ENCODE measurements at regions not wholly inside any gene's neighbourhood (a gene's known extent, or its start where the extent isn't known, plus 50 kb on each side); places are given as distances from the start of the nearest gene placed in this dataset.

DNA sequence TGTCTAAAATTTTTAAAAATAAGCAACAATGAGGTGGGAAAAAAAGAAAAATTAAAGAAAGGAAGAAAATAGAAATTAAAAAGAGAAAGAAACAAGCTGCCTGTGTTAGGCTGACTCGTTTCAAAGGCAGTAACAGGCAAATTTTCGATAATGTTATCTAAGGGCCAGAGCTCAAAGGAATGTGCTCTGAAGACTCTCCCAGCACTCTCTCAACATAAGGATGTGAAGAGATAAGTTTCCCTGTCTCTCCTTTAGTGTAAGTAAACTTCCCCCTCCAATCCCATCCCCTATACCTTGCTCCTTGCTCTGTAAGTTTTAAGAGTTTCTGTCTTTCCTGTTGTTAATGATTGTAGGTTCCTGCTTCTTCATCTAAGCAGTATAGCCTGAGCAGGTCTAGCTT lies 172.8 kb downstream of the TEX13C start:
- TF ChIP-seq, protein P1, sequence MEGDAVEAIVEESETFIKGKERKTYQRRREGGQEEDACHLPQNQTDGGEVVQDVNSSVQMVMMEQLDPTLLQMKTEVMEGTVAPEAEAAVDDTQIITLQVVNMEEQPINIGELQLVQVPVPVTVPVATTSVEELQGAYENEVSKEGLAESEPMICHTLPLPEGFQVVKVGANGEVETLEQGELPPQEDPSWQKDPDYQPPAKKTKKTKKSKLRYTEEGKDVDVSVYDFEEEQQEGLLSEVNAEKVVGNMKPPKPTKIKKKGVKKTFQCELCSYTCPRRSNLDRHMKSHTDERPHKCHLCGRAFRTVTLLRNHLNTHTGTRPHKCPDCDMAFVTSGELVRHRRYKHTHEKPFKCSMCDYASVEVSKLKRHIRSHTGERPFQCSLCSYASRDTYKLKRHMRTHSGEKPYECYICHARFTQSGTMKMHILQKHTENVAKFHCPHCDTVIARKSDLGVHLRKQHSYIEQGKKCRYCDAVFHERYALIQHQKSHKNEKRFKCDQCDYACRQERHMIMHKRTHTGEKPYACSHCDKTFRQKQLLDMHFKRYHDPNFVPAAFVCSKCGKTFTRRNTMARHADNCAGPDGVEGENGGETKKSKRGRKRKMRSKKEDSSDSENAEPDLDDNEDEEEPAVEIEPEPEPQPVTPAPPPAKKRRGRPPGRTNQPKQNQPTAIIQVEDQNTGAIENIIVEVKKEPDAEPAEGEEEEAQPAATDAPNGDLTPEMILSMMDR (IDR thresholded peaks at IDR 0.05), result no peak
- TF ChIP-seq POLR2A (IDR thresholded peaks at IDR 0.05), result no peak
